B cell (primary cell): ENCODE measurements at regions not wholly inside any gene's neighbourhood (a gene's known extent, or its start where the extent isn't known, plus 50 kb on each side); places are given as distances from the start of the nearest gene placed in this dataset.

ENCODE experiments used
- EZH2 ChIP-seq: IDR thresholded peaks from 2 replicates; pipeline ENCODE4 v1.6.1; 2012; ENCODE audit warnings: borderline replicate concordance, low read depth, mild to moderate bottlenecking, moderate library complexity, low read length; ENCODE audit not compliant: insufficient read depth, poor library complexity, severe bottlenecking
- TF ChIP-seq, protein P1 (sequence below): fragments of 200-600 bp; IDR thresholded peaks from one replicate; pipeline ENCODE4 v1.8.0; 2022; ENCODE audit warnings: antibody characterized with exemption, mild to moderate bottlenecking

DNA sequence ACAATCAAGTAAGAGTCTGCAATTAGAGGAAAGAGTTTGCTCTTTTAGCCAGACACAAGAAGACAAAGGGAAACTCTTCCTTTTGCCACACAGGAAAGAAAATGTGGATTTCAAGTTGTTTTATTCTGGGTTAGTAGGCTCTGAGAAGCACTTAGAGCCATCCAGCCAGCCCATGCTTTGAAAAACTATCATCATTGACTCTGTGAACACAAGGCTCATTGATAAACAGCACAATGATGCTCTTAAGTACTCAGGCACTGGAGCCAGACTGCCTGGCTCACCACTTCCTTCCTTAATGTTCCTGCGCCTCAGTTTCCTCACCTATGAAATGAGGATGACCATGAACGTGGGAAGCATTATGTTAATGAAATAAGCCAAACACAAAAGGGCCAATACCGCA, 150.2 kb upstream of the EEA1 start:
- TF ChIP-seq, protein P1, sequence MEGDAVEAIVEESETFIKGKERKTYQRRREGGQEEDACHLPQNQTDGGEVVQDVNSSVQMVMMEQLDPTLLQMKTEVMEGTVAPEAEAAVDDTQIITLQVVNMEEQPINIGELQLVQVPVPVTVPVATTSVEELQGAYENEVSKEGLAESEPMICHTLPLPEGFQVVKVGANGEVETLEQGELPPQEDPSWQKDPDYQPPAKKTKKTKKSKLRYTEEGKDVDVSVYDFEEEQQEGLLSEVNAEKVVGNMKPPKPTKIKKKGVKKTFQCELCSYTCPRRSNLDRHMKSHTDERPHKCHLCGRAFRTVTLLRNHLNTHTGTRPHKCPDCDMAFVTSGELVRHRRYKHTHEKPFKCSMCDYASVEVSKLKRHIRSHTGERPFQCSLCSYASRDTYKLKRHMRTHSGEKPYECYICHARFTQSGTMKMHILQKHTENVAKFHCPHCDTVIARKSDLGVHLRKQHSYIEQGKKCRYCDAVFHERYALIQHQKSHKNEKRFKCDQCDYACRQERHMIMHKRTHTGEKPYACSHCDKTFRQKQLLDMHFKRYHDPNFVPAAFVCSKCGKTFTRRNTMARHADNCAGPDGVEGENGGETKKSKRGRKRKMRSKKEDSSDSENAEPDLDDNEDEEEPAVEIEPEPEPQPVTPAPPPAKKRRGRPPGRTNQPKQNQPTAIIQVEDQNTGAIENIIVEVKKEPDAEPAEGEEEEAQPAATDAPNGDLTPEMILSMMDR: no peak
- TF ChIP-seq EZH2: no peak
